ENCODE measurements at regions not wholly inside any gene's neighbourhood (a gene's known extent, or its start where the extent isn't known, plus 50 kb on each side); places are given as distances from the start of the nearest gene placed in this dataset.

DNA sequence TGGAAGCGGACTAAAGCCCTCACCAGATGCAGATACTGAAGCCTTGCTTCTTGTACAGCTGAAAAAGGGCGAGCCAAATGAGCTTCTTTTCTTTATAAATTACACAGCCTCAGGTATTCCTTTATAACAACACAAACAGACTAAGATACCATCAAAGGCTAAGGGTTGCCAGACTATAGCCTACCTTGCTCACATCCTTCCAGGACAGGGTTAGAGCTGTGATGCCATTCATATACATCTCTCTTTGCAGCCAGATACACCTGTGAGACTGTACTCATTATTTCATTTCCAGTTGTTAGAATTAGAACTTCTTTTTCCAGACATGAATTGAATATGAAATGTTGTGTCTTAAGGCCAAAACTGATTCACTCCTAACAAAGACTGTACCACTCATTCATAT is 262.8 kb upstream of the NR2F2 start:
- WGBS (ENCODE audit: extremely low coverage, insufficient coverage, insufficient read length), result no CpG with 5 or more reads among the region's 2 CpGs
- no peak overlapping the region for H3K4me2 ChIP-seq (ENCODE audit: low read length)
- peaks cover 1% of the 10 kb centered on the region for H3K79me1 ChIP-seq (ENCODE audit: low read length)
- no peak overlapping the region for H3K27ac ChIP-seq (ENCODE audit: low read depth, low read length)
- no peak overlapping the region for H2BK12ac ChIP-seq (ENCODE audit: low read length)
- no peaks in the 10 kb centered on the region for H3K79me2 ChIP-seq (ENCODE audit: control insufficient read depth, insufficient read depth, low read length, poor library complexity)
- H2AFZ ChIP-seq (ENCODE audit: insufficient read depth, low read length, poor library complexity), result no peak overlapping the region
- H3K4me3 ChIP-seq (ENCODE audit: low read depth, low read length), result no peak overlapping the region
- no peak overlapping the region for H4K91ac ChIP-seq (ENCODE audit: low read depth, low read length)
- H3K9ac ChIP-seq (ENCODE audit: low read length), result no peak overlapping the region
- H3K9me3 ChIP-seq (ENCODE audit: insufficient read depth, low read depth, low read length), result peaks cover 3% of the 10 kb centered on the region
- DNase-seq, result no peak
- H3K14ac ChIP-seq (ENCODE audit: low read length), result no peak overlapping the region
- H3K23ac ChIP-seq (ENCODE audit: low read length), result no peak overlapping the region
- H4K8ac ChIP-seq (ENCODE audit: low read depth, low read length), result no peak overlapping the region
- no peak overlapping the region for H3K4ac ChIP-seq (ENCODE audit: low read depth, low read length)
- peaks cover 0 to 7% of the 10 kb centered on the region in 2 experiments for H3K4me1 ChIP-seq (ENCODE audit: control insufficient read depth in 1 of 2, insufficient read depth in 2 of 2, low read length in 2 of 2)
- H3K36me3 ChIP-seq (ENCODE audit: control insufficient read depth in 1 of 2, insufficient read depth in 2 of 2, low read length in 2 of 2), result no peaks in the 10 kb centered on the region
- H3K18ac ChIP-seq (ENCODE audit: low read length), result no peak overlapping the region
- no peak overlapping the region for H4K12ac ChIP-seq (ENCODE audit: low read depth, low read length)
- no peak overlapping the region for H2BK5ac ChIP-seq (ENCODE audit: low read depth, low read length, poor library complexity)
- no peak overlapping the region for H2BK120ac ChIP-seq (ENCODE audit: insufficient read depth, low read length, poor library complexity)
- no peaks in the 10 kb centered on the region for H3K27me3 ChIP-seq (ENCODE audit: insufficient read depth, low read length)
- H2AK5ac ChIP-seq (ENCODE audit: low read length), result no peak overlapping the region

DNA sequence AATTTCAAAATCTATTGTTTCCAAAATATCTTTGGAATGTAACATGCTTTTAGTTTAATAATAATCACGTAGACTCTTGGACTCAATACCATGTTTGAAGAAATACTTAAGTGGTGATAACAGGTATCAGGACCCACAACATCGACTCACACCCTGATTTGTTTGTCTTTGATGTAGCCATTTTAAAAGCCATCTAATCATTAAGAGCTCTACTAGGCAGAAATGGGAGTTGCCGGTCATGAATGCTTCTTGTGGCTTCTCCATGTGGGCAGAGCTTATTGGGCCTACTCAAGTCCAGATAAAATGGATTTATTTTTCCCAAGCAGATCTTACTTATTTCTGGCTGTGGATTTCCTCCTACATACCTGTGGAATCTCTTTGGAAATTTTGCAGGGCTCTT is 261.6 kb upstream of the NR2F2 start:
- H3K79me1 ChIP-seq (ENCODE audit: low read length), result peaks cover 1% of the 10 kb centered on the region
- no CpG with 5 or more reads among the region's 3 CpGs for WGBS (ENCODE audit: extremely low coverage, insufficient coverage, insufficient read length)
- no peak overlapping the region for H4K8ac ChIP-seq (ENCODE audit: low read depth, low read length)
- H2BK5ac ChIP-seq (ENCODE audit: low read depth, low read length, poor library complexity), result no peak overlapping the region
- H4K91ac ChIP-seq (ENCODE audit: low read depth, low read length), result no peak overlapping the region
- no peaks in the 10 kb centered on the region for H3K79me2 ChIP-seq (ENCODE audit: control insufficient read depth, insufficient read depth, low read length, poor library complexity)
- H3K4me1 ChIP-seq (ENCODE audit: control insufficient read depth in 1 of 2, insufficient read depth in 2 of 2, low read length in 2 of 2), result peaks cover 0 to 7% of the 10 kb centered on the region in 2 experiments
- H2BK120ac ChIP-seq (ENCODE audit: insufficient read depth, low read length, poor library complexity), result no peak overlapping the region
- H3K23ac ChIP-seq (ENCODE audit: low read length), result no peak overlapping the region
- H3K18ac ChIP-seq (ENCODE audit: low read length), result no peak overlapping the region
- H4K12ac ChIP-seq (ENCODE audit: low read depth, low read length), result no peak overlapping the region
- H3K4me3 ChIP-seq (ENCODE audit: low read depth, low read length), result no peak overlapping the region
- no peak overlapping the region for H2BK12ac ChIP-seq (ENCODE audit: low read length)
- H3K9ac ChIP-seq (ENCODE audit: low read length), result no peak overlapping the region
- no peak overlapping the region for H3K14ac ChIP-seq (ENCODE audit: low read length)
- no peak overlapping the region for H2AFZ ChIP-seq (ENCODE audit: insufficient read depth, low read length, poor library complexity)
- no peaks in the 10 kb centered on the region for H3K36me3 ChIP-seq (ENCODE audit: control insufficient read depth in 1 of 2, insufficient read depth in 2 of 2, low read length in 2 of 2)
- H3K4ac ChIP-seq (ENCODE audit: low read depth, low read length), result no peak overlapping the region
- peaks cover 3% of the 10 kb centered on the region for H3K9me3 ChIP-seq (ENCODE audit: insufficient read depth, low read depth, low read length)
- no peak overlapping the region for H3K4me2 ChIP-seq (ENCODE audit: low read length)
- no peak for DNase-seq
- no peaks in the 10 kb centered on the region for H3K27me3 ChIP-seq (ENCODE audit: insufficient read depth, low read length)
- no peak overlapping the region for H3K27ac ChIP-seq (ENCODE audit: low read depth, low read length)
- H2AK5ac ChIP-seq (ENCODE audit: low read length), result no peak overlapping the region

DNA sequence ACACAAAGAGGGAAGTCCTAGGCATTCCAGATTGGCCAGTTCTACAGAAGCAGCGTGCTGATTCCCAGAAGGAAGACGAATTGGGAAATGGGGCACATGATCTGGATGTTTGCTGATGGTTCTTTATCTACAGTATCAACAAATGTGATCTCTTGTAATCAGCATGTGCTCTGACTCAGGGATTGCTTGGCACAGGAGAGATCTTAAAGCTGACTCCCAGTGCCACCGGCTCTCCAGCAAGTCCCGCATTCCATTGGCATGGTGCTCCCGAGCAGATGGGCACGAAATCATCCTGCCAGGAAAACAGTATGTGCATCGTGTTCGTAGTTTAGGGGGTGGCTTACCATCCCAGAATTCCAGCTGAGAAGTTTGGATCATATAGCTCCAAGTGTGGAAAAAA is 259.9 kb upstream of the NR2F2 start:
- H3K4ac ChIP-seq (ENCODE audit: low read depth, low read length), result no peak overlapping the region
- no peak overlapping the region for H2AFZ ChIP-seq (ENCODE audit: insufficient read depth, low read length, poor library complexity)
- no peak overlapping the region for H4K8ac ChIP-seq (ENCODE audit: low read depth, low read length)
- peak overlapping the region; percentile 86 for H2AK5ac ChIP-seq (ENCODE audit: low read length)
- peak overlapping the region; percentile 43 for H4K91ac ChIP-seq (ENCODE audit: low read depth, low read length)
- no peaks in the 10 kb centered on the region for H3K79me2 ChIP-seq (ENCODE audit: control insufficient read depth, insufficient read depth, low read length, poor library complexity)
- H3K9me3 ChIP-seq (ENCODE audit: insufficient read depth, low read depth, low read length), result peaks cover 2% of the 10 kb centered on the region
- H2BK12ac ChIP-seq (ENCODE audit: low read length), result no peak overlapping the region
- H3K27ac ChIP-seq (ENCODE audit: low read depth, low read length), result no peak overlapping the region
- no peaks in the 10 kb centered on the region for H3K27me3 ChIP-seq (ENCODE audit: insufficient read depth, low read length)
- no peak overlapping the region for H3K23ac ChIP-seq (ENCODE audit: low read length)
- no CpG with 5 or more reads among the region's 8 CpGs for WGBS (ENCODE audit: extremely low coverage, insufficient coverage, insufficient read length)
- no peaks in the 10 kb centered on the region for H3K36me3 ChIP-seq (ENCODE audit: control insufficient read depth in 1 of 2, insufficient read depth in 2 of 2, low read length in 2 of 2)
- no peak overlapping the region for H3K4me3 ChIP-seq (ENCODE audit: low read depth, low read length)
- H3K14ac ChIP-seq (ENCODE audit: low read length), result peak overlapping the region; percentile 57
- DNase-seq, result peak in 1 of 2 donors; percentile 45
- H2BK120ac ChIP-seq (ENCODE audit: insufficient read depth, low read length, poor library complexity), result no peak overlapping the region
- H3K4me2 ChIP-seq (ENCODE audit: low read length), result no peak overlapping the region
- H4K12ac ChIP-seq (ENCODE audit: low read depth, low read length), result no peak overlapping the region
- no peak overlapping the region for H3K9ac ChIP-seq (ENCODE audit: low read length)
- H2BK5ac ChIP-seq (ENCODE audit: low read depth, low read length, poor library complexity), result no peak overlapping the region
- H3K4me1 ChIP-seq (ENCODE audit: control insufficient read depth in 1 of 2, insufficient read depth in 2 of 2, low read length in 2 of 2), result peaks cover 0 to 5% of the 10 kb centered on the region in 2 experiments
- H3K79me1 ChIP-seq (ENCODE audit: low read length), result peaks cover 1% of the 10 kb centered on the region
- H3K18ac ChIP-seq (ENCODE audit: low read length), result no peak overlapping the region

DNA sequence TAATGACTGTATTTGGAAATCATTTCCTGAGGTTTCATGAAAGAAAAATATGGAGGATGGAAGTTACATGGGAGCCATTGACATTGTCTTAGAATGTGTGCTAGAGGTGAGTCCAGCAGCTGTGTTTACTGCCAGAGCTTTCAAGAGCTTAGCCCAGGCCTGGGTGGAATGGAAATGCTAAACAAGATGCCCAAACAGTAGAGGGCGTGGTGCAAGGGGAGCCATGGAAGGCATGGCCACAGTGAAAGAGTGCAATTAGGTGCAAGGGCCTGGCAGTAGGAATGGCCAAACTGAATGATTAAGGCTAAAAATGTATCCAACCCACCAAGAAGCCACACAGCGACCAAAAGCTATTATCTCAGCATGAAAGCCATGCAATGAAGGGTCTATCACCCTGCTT is 257.7 kb upstream of the NR2F2 start:
- H4K12ac ChIP-seq (ENCODE audit: low read depth, low read length), result no peak overlapping the region
- no peaks in the 10 kb centered on the region for H3K79me2 ChIP-seq (ENCODE audit: control insufficient read depth, insufficient read depth, low read length, poor library complexity)
- no peak overlapping the region for H2BK120ac ChIP-seq (ENCODE audit: insufficient read depth, low read length, poor library complexity)
- no peak overlapping the region for H3K18ac ChIP-seq (ENCODE audit: low read length)
- H3K4ac ChIP-seq (ENCODE audit: low read depth, low read length), result no peak overlapping the region
- no peak overlapping the region for H4K91ac ChIP-seq (ENCODE audit: low read depth, low read length)
- H2BK5ac ChIP-seq (ENCODE audit: low read depth, low read length, poor library complexity), result no peak overlapping the region
- no peaks in the 10 kb centered on the region for H3K36me3 ChIP-seq (ENCODE audit: control insufficient read depth in 1 of 2, insufficient read depth in 2 of 2, low read length in 2 of 2)
- no peaks in the 10 kb centered on the region for H3K27me3 ChIP-seq (ENCODE audit: insufficient read depth, low read length)
- no peak overlapping the region for H2BK12ac ChIP-seq (ENCODE audit: low read length)
- no peak overlapping the region for H3K23ac ChIP-seq (ENCODE audit: low read length)
- H3K9me3 ChIP-seq (ENCODE audit: insufficient read depth, low read depth, low read length), result peaks cover 2% of the 10 kb centered on the region
- H3K9ac ChIP-seq (ENCODE audit: low read length), result no peak overlapping the region
- H3K4me2 ChIP-seq (ENCODE audit: low read length), result no peak overlapping the region
- H3K14ac ChIP-seq (ENCODE audit: low read length), result no peak overlapping the region
- H2AK5ac ChIP-seq (ENCODE audit: low read length), result no peak overlapping the region
- H3K4me1 ChIP-seq (ENCODE audit: control insufficient read depth in 1 of 2, insufficient read depth in 2 of 2, low read length in 2 of 2), result peaks cover 0 to 5% of the 10 kb centered on the region in 2 experiments
- peaks cover 1% of the 10 kb centered on the region for H3K79me1 ChIP-seq (ENCODE audit: low read length)
- H4K8ac ChIP-seq (ENCODE audit: low read depth, low read length), result no peak overlapping the region
- H3K4me3 ChIP-seq (ENCODE audit: low read depth, low read length), result no peak overlapping the region
- no CpG with 5 or more reads among the region's 2 CpGs for WGBS (ENCODE audit: extremely low coverage, insufficient coverage, insufficient read length)
- DNase-seq, result no peak
- H2AFZ ChIP-seq (ENCODE audit: insufficient read depth, low read length, poor library complexity), result no peak overlapping the region
- no peak overlapping the region for H3K27ac ChIP-seq (ENCODE audit: low read depth, low read length)

Data from trophoblast cell (in vitro differentiated cells and primary cell).